ENCODE measurements at regions not wholly inside any gene's neighbourhood (a gene's known extent, or its start where the extent isn't known, plus 50 kb on each side); places are given as distances from the start of the nearest gene placed in this dataset.

DNA sequence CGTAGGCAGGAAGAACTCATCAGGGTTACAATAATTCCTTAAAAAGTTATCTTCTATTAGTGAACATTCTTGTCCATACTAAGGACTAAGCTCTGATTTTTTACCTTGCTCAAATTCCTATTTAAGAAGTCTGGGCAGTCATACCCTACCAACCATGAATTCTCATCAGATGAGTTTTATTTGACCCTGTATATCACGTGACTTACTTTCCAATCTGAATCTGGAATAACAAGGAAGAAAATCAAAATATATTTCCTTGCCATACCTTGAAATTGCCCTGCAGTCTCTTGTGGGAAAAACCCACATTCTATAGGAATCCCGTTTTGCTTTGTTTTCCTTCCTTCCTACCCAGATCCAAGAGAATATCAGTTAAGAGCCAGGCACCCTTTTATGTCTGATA lies 352.7 kb downstream of the AKAIN1 start:
- no peak for DNase-seq (ENCODE audit: extremely low spot score)
- H3K36me3 ChIP-seq, result no peaks in the 10 kb centered on the region
- WGBS, result 74% methylated on average over 3 of the region's 3 CpGs
- no peak overlapping the region for H3K4me3 ChIP-seq
- H3K27me3 ChIP-seq, result no peaks in the 10 kb centered on the region
- intact Hi-C loops (cut with DNase I), result no loop called here
- no peaks in the 10 kb centered on the region for H3K9me3 ChIP-seq
- no peak for TF ChIP-seq EP300 (IDR thresholded peaks at IDR 0.05)
- no peak for TF ChIP-seq CTCF (IDR thresholded peaks at IDR 0.05)
- TF ChIP-seq POLR2A (IDR thresholded peaks at IDR 0.05; ENCODE audit: low read depth), result no peak
- no peak overlapping the region for H3K27ac ChIP-seq (replicated peaks in 1 of 4)
- H3K4me1 ChIP-seq, result no peaks in the 10 kb centered on the region

DNA sequence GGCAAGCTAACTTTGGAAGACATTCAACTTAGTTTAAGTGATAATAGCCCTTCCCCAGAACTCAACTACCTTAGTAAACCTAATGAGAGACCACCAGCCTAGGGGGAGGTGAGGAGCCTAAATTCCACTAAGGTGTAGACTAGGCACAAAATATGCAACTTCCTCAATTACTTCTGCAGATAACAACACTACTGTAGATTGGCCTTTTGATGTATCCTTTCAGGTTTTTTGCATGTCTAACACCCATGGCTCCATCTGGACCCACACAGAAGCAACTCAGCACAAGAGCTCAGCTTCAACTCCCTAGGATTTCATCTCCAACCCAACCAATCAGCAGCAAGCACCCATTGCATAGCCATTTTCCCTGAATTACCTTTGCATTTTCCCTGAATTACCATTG lies 353.3 kb downstream of the AKAIN1 start:
- DNase-seq (ENCODE audit: extremely low spot score), result no peak
- no peak for TF ChIP-seq POLR2A (IDR thresholded peaks at IDR 0.05; ENCODE audit: low read depth)
- TF ChIP-seq EP300 (IDR thresholded peaks at IDR 0.05), result no peak
- no peak for TF ChIP-seq POLR2AphosphoS5 (IDR thresholded peaks at IDR 0.05)
- TF ChIP-seq CTCF (IDR thresholded peaks at IDR 0.05), result no peak
- Histone ChIP-seq H3K36me3 (no peaks in the 10 kb centered on the region), H3K4me1 (no peaks in the 10 kb centered on the region), H3K27me3 (no peaks in the 10 kb centered on the region), H3K4me3 (no peak overlapping the region), H3K27ac (replicated peaks in 1 of 4) (no peak overlapping the region), H3K9me3 (no peaks in the 10 kb centered on the region)
- intact Hi-C loops (cut with DNase I), result no loop called here

DNA sequence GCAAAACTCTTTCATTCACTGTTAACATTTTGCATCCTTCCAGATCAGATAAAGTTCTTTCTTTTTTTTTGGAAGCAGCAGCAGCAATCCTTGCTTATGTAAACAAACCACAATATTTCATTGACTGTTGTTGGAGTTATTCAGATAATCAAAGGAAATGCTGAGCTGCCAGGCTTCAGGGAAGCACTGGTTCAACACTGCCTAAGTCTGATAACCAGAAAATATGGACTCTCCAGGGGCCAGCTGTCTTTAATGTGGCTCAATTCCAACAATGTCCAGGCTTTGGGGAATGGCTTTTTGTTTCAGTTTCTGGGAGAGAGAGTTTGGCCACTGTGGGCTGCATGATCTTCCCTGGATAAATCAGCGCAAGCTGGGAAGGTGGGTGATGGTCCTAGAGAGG lies 354.3 kb downstream of the AKAIN1 start:
- intact Hi-C loops (cut with DNase I), result no loop called here
- no peaks in the 10 kb centered on the region for H3K4me1 ChIP-seq
- H3K4me3 ChIP-seq, result no peak overlapping the region
- H3K9me3 ChIP-seq, result no peaks in the 10 kb centered on the region
- no peak for DNase-seq (ENCODE audit: extremely low spot score)
- H3K36me3 ChIP-seq, result no peaks in the 10 kb centered on the region
- H3K27me3 ChIP-seq, result no peaks in the 10 kb centered on the region
- WGBS, result 90% methylated on average over 1 of the region's 1 CpG
- H3K27ac ChIP-seq (replicated peaks in 1 of 4), result no peak overlapping the region
- TF ChIP-seq POLR2AphosphoS5 (IDR thresholded peaks at IDR 0.05) (no peak), CTCF (IDR thresholded peaks at IDR 0.05) (no peak), EP300 (IDR thresholded peaks at IDR 0.05) (no peak), POLR2A (IDR thresholded peaks at IDR 0.05; ENCODE audit: low read depth) (no peak)

GRCh38 chr18:4842287-4842686 lies 354.8 kb downstream of the AKAIN1 start:
- no peak for DNase-seq (ENCODE audit: extremely low spot score)
- intact Hi-C loops (cut with DNase I), result no loop called here
- no peaks in the 10 kb centered on the region for H3K9me3 ChIP-seq
- TF ChIP-seq CTCF (IDR thresholded peaks at IDR 0.05), result no peak
- TF ChIP-seq POLR2AphosphoS5 (IDR thresholded peaks at IDR 0.05), result no peak
- no peak for TF ChIP-seq EP300 (IDR thresholded peaks at IDR 0.05)
- TF ChIP-seq POLR2A (IDR thresholded peaks at IDR 0.05; ENCODE audit: low read depth), result no peak
- no peak overlapping the region for H3K27ac ChIP-seq (replicated peaks in 1 of 4)
- 66% methylated on average over 2 of the region's 2 CpGs for WGBS
- H3K36me3 ChIP-seq, result no peaks in the 10 kb centered on the region
- no peaks in the 10 kb centered on the region for H3K27me3 ChIP-seq
- no peak overlapping the region for H3K4me3 ChIP-seq
- H3K4me1 ChIP-seq, result no peaks in the 10 kb centered on the region

DNA sequence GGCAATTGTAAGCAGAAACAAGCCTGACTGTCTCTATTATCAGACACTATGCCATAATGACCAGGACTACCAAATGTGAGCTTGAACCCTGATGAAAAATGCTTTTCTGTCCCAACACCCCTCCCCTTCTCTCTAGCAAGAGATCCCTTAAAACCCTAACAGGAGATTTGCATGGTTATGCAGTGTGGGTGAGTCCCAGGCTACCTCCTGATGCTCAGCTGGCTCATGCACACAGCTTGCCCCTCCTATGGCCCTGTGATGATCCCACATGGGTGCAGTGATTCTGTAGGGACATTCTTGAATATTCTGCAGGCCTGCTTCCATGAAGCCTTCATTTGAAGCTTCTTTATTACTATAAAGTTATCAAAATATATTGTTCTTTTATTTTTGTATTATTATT lies 357.4 kb downstream of the AKAIN1 start:
- no peak for DNase-seq (ENCODE audit: extremely low spot score)
- Histone ChIP-seq H3K27ac (replicated peaks in 1 of 4) (no peak overlapping the region), H3K9me3 (no peaks in the 10 kb centered on the region), H3K27me3 (no peaks in the 10 kb centered on the region), H3K4me3 (no peak overlapping the region), H3K36me3 (no peaks in the 10 kb centered on the region), H3K4me1 (no peaks in the 10 kb centered on the region)
- no peak for TF ChIP-seq POLR2A (IDR thresholded peaks at IDR 0.05; ENCODE audit: low read depth)
- intact Hi-C loops (cut with DNase I), result no loop called here
